GM13977 (cell line): ENCODE measurements at regions not wholly inside any gene's neighbourhood (a gene's known extent, or its start where the extent isn't known, plus 50 kb on each side); places are given as distances from the start of the nearest gene placed in this dataset.

Experiments used
- DNase-seq: peaks from one replicate; pipeline ENCODE4 v3.0.0; 2012; ENCODE audit warnings: low spot score
- in situ Hi-C: fragments of 300-500 bp; cut with MboI; formaldehyde crosslinking; loops from one replicate; pipeline ENCODE4 v1.12.0; 2022; ENCODE audit warnings: low sequenced_read_pairs, low pct_unique_long_range_greater_than_20kb, mixed read lengths, inconsistent platforms; ENCODE audit not compliant: unreplicated experiment
- TF ChIP-seq, protein P1 (sequence below): IDR thresholded peaks from 2 replicates; pipeline ENCODE4 v1.5.1; 2012; ENCODE audit warnings: mild to moderate bottlenecking, control low read depth; ENCODE audit not compliant: insufficient read depth; ENCODE audit errors: extremely low read depth, missing control alignments

DNA sequence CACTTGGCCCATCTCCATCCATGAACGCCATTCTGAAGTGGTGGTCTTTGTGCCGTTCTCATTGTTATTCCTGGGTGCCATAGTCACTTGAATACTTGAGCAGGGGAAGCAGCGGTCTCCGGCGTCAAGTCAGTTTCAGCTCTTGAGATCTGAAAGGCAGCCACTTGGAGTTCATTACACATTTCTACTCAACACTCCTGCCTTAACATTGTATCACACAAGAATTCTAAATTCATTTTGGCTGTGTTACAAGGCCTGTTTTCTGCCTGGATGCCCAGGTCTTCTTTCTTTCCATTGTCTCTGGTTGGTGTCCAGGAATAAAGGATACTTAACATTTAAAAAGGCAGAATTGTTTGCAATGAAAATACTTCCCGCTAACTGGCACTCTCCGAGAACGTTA, 69.0 kb upstream of the RAB11FIP2 start:
- in situ Hi-C loops: no loop called here
- DNase-seq: no peak
- TF ChIP-seq, protein P1, sequence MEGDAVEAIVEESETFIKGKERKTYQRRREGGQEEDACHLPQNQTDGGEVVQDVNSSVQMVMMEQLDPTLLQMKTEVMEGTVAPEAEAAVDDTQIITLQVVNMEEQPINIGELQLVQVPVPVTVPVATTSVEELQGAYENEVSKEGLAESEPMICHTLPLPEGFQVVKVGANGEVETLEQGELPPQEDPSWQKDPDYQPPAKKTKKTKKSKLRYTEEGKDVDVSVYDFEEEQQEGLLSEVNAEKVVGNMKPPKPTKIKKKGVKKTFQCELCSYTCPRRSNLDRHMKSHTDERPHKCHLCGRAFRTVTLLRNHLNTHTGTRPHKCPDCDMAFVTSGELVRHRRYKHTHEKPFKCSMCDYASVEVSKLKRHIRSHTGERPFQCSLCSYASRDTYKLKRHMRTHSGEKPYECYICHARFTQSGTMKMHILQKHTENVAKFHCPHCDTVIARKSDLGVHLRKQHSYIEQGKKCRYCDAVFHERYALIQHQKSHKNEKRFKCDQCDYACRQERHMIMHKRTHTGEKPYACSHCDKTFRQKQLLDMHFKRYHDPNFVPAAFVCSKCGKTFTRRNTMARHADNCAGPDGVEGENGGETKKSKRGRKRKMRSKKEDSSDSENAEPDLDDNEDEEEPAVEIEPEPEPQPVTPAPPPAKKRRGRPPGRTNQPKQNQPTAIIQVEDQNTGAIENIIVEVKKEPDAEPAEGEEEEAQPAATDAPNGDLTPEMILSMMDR: no peak

DNA sequence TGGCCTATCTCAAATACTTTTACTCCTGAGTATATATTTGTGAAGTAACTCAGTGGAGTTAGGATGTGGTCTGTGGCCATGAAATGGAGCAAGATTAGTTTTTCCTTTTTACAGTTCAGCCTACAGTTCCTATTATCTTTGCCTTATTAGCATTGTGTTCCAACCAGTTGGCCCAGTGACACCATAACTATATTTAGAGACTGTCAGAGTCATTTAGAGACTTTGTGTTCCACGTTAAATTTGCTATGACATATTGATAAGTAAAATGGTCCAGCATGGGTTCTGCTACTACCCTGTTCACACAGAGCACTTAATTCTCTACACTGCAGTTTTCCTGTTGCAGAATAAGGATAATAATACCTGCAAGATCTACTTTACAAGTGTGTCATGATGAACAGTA, 68.3 kb upstream of the RAB11FIP2 start:
- in situ Hi-C loops: no loop called here
- TF ChIP-seq, protein P1: no peak
- DNase-seq: no peak

DNA sequence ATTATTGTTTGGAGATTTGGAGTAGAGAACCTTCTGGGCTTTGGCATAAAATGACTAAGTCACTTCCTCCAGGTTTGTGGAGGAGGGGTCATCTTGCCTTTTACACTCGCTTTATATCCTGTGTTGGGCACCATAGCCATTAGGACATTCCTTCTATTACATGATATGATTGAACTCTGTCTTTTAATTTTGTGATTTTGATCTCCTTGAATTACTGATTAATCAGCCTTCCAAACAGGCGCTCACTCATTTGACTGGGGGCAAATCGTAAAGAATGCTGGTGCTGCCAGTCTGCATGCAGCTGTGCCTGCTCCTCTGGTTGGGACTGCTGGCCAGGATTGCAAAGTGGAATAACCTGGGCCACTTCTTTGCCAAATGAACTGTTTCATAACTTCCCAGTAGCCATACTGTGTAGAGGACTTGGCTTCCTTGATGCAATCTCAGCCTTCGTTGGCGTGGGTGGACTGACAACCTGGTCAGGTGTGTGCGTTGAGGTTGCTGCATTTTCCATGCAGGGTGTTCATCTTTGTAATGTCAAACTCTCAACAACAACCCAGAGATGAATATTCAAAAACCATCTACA, 65.9 kb upstream of the RAB11FIP2 start:
- TF ChIP-seq, protein P1: no peak
- DNase-seq: no peak
- in situ Hi-C loops: no loop called here

DNA sequence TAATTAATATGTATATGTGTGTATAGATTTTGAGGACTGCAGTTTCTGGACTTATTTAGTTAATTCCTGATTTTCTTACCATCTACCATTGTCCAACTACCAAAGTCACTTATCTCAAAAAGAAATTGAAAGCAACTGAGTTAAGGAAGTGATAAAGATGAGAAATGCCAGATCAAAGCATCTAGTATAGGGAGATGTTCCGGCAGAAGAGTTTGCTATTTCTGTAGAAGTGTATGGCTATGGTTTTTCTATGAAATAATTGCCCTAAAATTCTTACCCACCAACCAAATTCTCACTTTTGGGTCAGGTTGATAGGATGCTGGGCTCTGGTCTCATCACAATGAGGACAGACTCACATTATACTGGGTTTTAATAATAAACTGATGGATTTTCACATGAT, 64.0 kb upstream of the RAB11FIP2 start:
- DNase-seq: no peak
- TF ChIP-seq, protein P1: no peak
- in situ Hi-C loops: no loop called here

DNA sequence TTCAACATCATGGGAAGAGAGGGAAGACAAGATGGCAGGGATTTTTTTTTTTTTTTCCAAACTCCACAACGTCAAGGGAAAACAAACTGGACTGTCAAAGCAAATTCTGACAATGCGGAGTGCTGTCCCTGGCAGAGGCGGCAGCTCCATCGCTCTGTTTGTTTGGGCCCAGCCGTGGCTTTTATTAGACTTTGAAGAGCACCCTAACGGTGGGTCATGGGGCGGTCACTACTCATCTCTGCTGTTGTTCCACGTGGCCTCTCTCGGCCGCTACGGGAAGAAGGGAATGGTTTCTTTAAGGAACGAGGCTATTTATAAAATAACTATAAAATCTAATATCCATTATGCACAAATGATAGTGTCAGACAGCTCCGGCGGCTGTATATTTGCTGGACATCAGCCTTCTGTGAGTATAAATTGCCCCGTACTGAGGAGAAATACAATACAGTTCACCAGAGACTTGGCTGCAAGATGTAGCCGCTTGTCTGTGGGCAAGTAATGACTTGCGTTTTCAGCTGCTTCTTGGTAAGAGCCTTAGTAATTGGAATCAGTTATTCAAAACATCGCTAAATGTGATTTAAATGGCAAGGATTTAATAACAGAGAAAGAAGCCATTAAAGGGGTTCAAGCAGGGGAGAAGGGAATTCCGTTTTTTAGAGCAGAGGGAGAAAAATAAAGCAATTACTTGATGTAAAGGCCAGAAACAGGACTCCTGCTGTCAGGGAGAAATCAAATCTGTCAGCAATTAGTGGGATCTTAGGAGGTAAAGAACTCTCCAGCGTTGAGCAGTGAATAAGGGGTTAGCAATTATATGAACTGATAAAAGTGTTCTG, 61.7 kb upstream of the RAB11FIP2 start:
- TF ChIP-seq, protein P1: no peak
- in situ Hi-C loops: no loop called here
- no peak for DNase-seq

DNA sequence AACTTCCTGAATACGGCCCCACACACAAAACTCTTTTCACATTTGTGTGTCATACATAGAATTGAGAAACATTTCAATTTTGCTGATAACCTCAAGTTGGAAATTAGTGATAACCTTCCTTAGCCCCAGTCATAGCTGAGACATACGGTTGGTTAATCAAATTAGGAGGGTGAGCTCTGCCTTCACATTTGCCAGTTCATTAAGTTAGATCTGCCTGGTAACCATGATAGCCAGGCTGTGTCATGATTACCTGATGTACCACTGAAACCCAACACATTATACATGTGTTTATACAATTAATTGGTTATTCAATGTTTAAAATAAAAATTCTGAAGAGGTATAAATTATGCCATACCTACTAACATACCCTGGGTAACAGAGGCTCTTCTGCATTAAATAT, 60.8 kb upstream of the RAB11FIP2 start:
- DNase-seq: no peak
- TF ChIP-seq, protein P1: no peak
- in situ Hi-C loops: no loop called here
